Stimulated activated CD4-positive, alpha-beta T cell treated with anti-CD3 and anti-CD28 coated beads, Interleukin-1b, Interleukin-23, amount 100 ng/mL, for 48 hours (primary cell): ENCODE measurements at regions not wholly inside any gene's neighbourhood (a gene's known extent, or its start where the extent isn't known, plus 50 kb on each side); places are given as distances from the start of the nearest gene placed in this dataset.
A peak's percentile ranks its signal among the peaks of the same experiment; 100 is the strongest.

Experiments
- DNase-seq: peaks from one replicate; pipeline ENCODE4 v3.0.0-alpha.2; 2020

DNA sequence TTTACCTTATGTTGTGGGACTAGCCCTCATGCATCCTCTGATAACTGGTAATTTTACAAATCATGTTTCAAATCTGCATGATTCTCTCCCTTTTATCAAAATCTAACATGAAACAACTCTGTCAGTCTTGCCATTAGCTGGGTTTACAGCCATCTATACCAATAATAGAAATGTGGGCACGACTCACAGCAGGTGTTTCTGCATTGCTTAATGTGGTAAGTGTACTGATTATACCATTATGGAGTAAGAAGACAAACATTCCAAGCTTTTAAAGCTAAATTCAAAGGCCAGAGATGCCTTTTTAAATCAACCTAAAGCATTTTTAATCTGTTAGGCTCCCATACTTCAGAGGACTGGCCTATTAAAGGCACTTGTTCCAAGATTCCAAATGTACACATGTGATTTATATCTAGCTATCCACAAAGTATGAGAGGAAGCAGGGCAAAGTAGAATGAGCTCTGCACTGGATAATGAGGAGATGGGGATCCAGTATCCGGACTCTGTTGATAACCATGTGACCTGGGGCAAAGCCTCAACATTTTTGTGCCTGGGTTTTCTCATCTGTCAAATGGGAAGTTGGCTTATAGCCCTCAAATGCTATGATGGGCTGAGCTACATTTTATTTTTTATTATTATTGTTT, 52.3 kb upstream of the FUT8 start:
- DNase-seq, result peak; percentile 12

DNA sequence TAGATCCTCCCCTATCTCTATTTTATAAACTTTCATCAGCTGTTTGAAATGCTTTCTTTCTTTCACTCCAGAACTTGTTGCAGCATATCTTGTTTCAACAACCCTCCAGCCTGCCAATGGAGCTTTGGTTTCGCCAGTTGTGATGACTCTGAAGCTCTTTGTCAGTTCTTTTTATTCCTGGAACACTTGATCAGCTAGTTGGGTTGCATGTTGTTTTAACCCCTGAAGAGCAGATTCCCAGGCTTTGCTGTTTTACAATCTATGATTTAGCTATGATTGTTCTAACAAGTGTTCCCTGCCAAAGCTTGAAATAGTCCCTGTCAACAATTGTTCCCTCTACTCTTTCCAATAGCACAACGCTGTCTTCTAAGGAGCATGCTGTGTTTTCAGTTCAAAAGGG, 50.6 kb upstream of the FUT8 start:
- no peak for DNase-seq
